ENCODE measurements at regions not wholly inside any gene's neighbourhood (a gene's known extent, or its start where the extent isn't known, plus 50 kb on each side); places are given as distances from the start of the nearest gene placed in this dataset.

DNA sequence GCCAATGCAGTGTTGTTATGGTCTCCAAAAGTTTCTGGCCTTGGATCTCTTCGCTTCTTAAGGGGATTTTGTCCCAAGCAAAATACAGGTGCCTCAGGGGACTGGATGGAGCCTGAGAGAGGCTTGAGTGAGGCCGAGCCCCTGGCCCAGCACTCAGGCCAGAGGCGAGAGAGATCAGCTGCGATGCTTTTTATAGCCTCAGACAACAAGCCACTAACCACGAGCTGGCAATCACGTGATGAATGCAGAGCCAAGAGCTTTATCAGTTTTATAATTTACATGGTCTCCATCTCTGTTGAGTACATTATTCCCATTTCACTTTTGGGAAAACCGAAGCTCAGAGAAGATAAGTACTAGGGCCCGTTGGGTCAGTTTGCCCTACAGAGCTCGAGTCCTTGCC, 360.0 kb upstream of the CDH5 start:
- no peak for TF ChIP-seq CTCF (IDR thresholded peaks at IDR 0.05; ENCODE audit: low read length, missing control alignments)
- no peak for DNase-seq (ENCODE audit: low read depth)
- no peak overlapping the region for H3K4me3 ChIP-seq (replicated peaks; ENCODE audit: low read depth, low read length)

- no peak overlapping the region for H3K4me3 ChIP-seq (replicated peaks; ENCODE audit: low read depth, low read length)
- DNase-seq (ENCODE audit: low read depth), result no peak
These were observed 361.8 kb upstream of the CDH5 start for GRCh38 chr16:66004699-66005098.

GRCh38 chr16:66003201-66003600, 363.3 kb upstream of the CDH5 start:
- TF ChIP-seq CTCF (IDR thresholded peaks at IDR 0.05; ENCODE audit: low read length, missing control alignments), result no peak
- no peak for DNase-seq (ENCODE audit: low read depth)

More at GRCh38 chr16:66004699-66005098, 361.8 kb upstream of the CDH5 start:
- no peak for TF ChIP-seq CTCF (IDR thresholded peaks at IDR 0.05; ENCODE audit: low read length, missing control alignments)

GRCh38 chr16:66002601-66003000, 363.9 kb upstream of the CDH5 start:
- H3K4me3 ChIP-seq (replicated peaks; ENCODE audit: low read depth, low read length), result no peak overlapping the region
- TF ChIP-seq CTCF (IDR thresholded peaks at IDR 0.05; ENCODE audit: low read length, missing control alignments), result no peak
- DNase-seq (ENCODE audit: low read depth), result no peak

More at GRCh38 chr16:66003201-66003600, 363.3 kb upstream of the CDH5 start:
- H3K4me3 ChIP-seq (replicated peaks; ENCODE audit: low read depth, low read length), result no peak overlapping the region

DNA sequence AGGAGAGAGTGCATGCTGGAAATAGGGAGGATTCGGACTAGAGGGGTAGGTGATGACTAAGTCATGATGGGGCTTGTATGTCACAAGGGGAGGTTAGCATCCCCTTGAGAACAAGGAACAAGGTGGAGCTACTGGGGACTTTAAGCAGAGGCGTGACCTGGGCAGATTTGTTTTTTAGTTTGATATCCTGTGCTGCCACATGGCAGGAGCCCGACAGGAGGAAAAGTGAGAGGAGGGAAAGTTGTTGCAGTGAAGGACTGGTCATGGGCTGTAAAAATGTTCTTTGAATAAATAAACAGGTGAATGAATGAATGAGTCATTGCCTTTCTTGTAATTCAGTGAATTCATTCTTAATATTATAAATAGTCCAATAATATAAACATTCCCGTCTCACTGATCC, 365.1 kb upstream of the CDH5 start:
- H3K4me3 ChIP-seq (replicated peaks; ENCODE audit: low read depth, low read length), result no peak overlapping the region
- DNase-seq (ENCODE audit: low read depth), result no peak
- no peak for TF ChIP-seq CTCF (IDR thresholded peaks at IDR 0.05; ENCODE audit: low read length, missing control alignments)

DNA sequence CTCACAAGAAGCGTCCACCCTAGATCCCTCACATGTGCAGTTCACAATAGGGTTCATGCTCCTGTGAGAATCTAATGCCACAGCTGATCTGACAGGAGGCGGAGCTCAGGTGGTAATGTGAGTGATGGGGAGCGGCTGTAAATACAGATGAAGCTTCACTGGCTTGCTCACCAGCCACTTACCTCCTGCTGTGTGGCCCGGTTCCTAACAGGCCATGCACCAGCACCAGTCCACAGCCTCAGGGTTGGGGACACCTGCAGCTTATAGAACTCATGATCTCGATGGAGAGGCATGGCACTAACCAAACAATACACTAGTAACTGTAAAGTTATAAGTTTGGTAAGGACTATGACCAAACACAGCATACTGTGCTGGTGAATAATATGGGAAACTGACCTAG, 368.0 kb upstream of the CDH5 start:
- TF ChIP-seq CTCF (IDR thresholded peaks at IDR 0.05; ENCODE audit: low read length, missing control alignments), result no peak
- H3K4me3 ChIP-seq (replicated peaks; ENCODE audit: low read depth, low read length), result no peak overlapping the region
- no peak for DNase-seq (ENCODE audit: low read depth)

DNA sequence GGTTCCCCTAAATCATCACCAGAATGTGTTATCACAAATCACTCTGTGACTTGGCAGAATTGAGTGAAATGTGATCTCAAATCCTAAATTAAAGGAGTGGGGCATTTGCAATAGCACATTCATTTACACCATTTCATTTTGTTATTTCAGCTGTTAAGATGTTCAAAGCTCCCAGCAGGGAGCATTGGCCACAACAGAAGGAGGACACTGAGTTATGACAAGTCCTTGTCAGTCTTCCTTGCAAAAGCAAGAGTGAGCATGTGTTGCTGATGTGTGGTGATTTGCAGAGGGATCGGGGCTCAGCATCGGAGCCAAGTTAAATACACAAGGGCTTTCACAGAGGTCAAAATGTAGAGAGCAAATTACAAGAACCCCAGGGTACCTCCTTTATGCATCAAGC, 372.2 kb upstream of the CDH5 start:
- no peak for DNase-seq (ENCODE audit: low read depth)
- TF ChIP-seq CTCF (IDR thresholded peaks at IDR 0.05; ENCODE audit: low read length, missing control alignments), result no peak
- no peak overlapping the region for H3K4me3 ChIP-seq (replicated peaks; ENCODE audit: low read depth, low read length)
